HepG2 (cell line): ENCODE measurements at regions not wholly inside any gene's neighbourhood (a gene's known extent, or its start where the extent isn't known, plus 50 kb on each side); places are given as distances from the start of the nearest gene placed in this dataset.

ENCODE experiments used
- ATAC-seq: fragments of 200-7000 bp; cut with Tn5 transposase; 3 replicates; pipeline ENCODE4 v1.9.1; 2020; ENCODE audit warnings: mild to moderate bottlenecking, moderate library complexity
- BruUV-seq: library from RNA; stranded (reverse); fragments of 400-500 nt; replicated peaks from 2 replicates; lab custom pipeline; 2021; lab: Mats Ljungman, UMichigan
- CTCF ChIA-PET: fragments of 300-600 bp; formaldehyde crosslinking; extraction: SDS; loops from one replicate; lab custom pipeline; 2021; ENCODE audit warnings: low total read pairs, inconsistent platforms, low intra/inter-chr PET ratio; lab: Yijun Ruan, JAX
- POLR2A ChIA-PET: fragments of 350-600 bp; sonication (Branson Sonifier 250); formaldehyde crosslinking; loops from one replicate; lab custom pipeline; 2020; ENCODE audit warnings: antibody characterized with exemption, inconsistent platforms; lab: Yijun Ruan, JAX
- DNase-seq: peaks from one replicate; pipeline ENCODE4 v3.0.0-alpha.2; 2015; ENCODE audit warnings: low spot score
- FAIRE-seq: peaks from 3 replicates; lab custom pipeline; 2011; peaks lifted over from hg19 to GRCh38; lab: Jason Lieb, UNC
- H2AFZ ChIP-seq: one replicate; pipeline ENCODE4 v1.6.1; 2011; ENCODE audit warnings: low read length, inconsistent platforms
- H3K27ac ChIP-seq: fragments of 300-600 bp; 3 replicates; pipeline ENCODE4 v1.8.0; 2011; ENCODE audit warnings: mixed run types, mild to moderate bottlenecking, mixed read lengths, low read length, inconsistent platforms; ENCODE audit not compliant: insufficient read depth; ENCODE audit errors: extremely low read length
- H3K27me3 ChIP-seq, 2 experiments: fragments of 200-600 bp in 1 of 2; 2 replicates in 1 of 2; 3 replicates in 1 of 2; pipeline versions ENCODE4 v1.6.0 to v1.8.0; 2011; ENCODE audit warnings: low read length in 2 of 2, mild to moderate bottlenecking in 2 of 2, moderate library complexity in 2 of 2, inconsistent platforms in 1 of 2; ENCODE audit not compliant: insufficient read depth in 2 of 2, control insufficient read depth in 1 of 2
- H3K36me3 ChIP-seq, 2 experiments: fragments of 200-600 bp in 1 of 2; replicated peaks in 1 of 2; 2 replicates in 1 of 2; 3 replicates in 1 of 2; pipeline versions ENCODE4 v1.5.1 to v1.8.0; 2011; ENCODE audit warnings: low read length in 2 of 2, inconsistent platforms in 1 of 2; ENCODE audit not compliant: insufficient read depth in 2 of 2, control insufficient read depth in 1 of 2
- H3K4me1 ChIP-seq: 2 replicates; pipeline ENCODE4 v1.5.1; 2012; ENCODE audit warnings: low read length, inconsistent platforms; ENCODE audit not compliant: insufficient read depth
- H3K4me2 ChIP-seq: 2 replicates; pipeline ENCODE4 v1.6.0; 2011; ENCODE audit warnings: low read depth, low read length, inconsistent platforms
- H3K4me3 ChIP-seq, 3 experiments: fragments of 200-600 bp in 1 of 3; sonication (generic), shearing (Covaris generic) in 1 of 3; replicated peaks in 1 of 3; 2 replicates each; pipeline ENCODE4 v1.5.1; 2011 to 2016; ENCODE audit warnings: low read length in 3 of 3, inconsistent platforms in 2 of 3, low read depth in 2 of 3, mild to moderate bottlenecking in 2 of 3, control low read depth in 1 of 3, mixed read lengths in 1 of 3; ENCODE audit not compliant: insufficient read depth in 1 of 3
- H3K79me2 ChIP-seq: one replicate; pipeline ENCODE4 v1.6.1; 2011; ENCODE audit warnings: low read length, inconsistent platforms; ENCODE audit not compliant: insufficient read depth
- H3K9ac ChIP-seq: 2 replicates; pipeline ENCODE4 v1.6.0; 2011; ENCODE audit warnings: mild to moderate bottlenecking, low read depth, low read length, inconsistent platforms; ENCODE audit not compliant: insufficient read depth
- H3K9me3 ChIP-seq: 2 replicates; pipeline ENCODE4 v1.5.1; 2012; ENCODE audit warnings: mild to moderate bottlenecking, low read length
- H4K20me1 ChIP-seq: 2 replicates; pipeline ENCODE4 v1.6.0; 2011; ENCODE audit warnings: inconsistent platforms, mild to moderate bottlenecking, low read length, moderate library complexity; ENCODE audit not compliant: insufficient read depth
- CBX1 ChIP-seq: IDR thresholded peaks from one replicate; pipeline ENCODE4 v1.6.1; 2016; ENCODE audit warnings: antibody characterized with exemption, low read depth
- REL ChIP-seq: sonication (generic); formaldehyde crosslinking; conservative IDR thresholded peaks from 2 replicates; pipeline ENCODE4 v1.8.0; 2022; ENCODE audit warnings: mild to moderate bottlenecking, missing genetic modification reagents, moderate library complexity
- SRSF1 ChIP-seq: fragments of 200-400 bp; formaldehyde crosslinking; optimal IDR thresholded peaks from 2 replicates; pipeline ENCODE3; 2017; ENCODE audit warnings: mild to moderate bottlenecking, low read depth, low read length, moderate library complexity
- YEATS4 ChIP-seq: sonication (generic); formaldehyde crosslinking; IDR thresholded peaks from 2 replicates; pipeline ENCODE4 v1.4.0; 2020; ENCODE audit warnings: missing genetic modification reagents, borderline replicate concordance
- ZIK1 ChIP-seq: sonication (generic); formaldehyde crosslinking; IDR thresholded peaks from 2 replicates; pipeline ENCODE4 v1.5.0; 2020; ENCODE audit warnings: mild to moderate bottlenecking, low read depth, missing genetic modification reagents, borderline replicate concordance
- ZNF329 ChIP-seq: sonication (generic); formaldehyde crosslinking; IDR thresholded peaks from 2 replicates; pipeline ENCODE4 v1.9.0; 2021; ENCODE audit warnings: low read depth, mild to moderate bottlenecking, missing genetic modification reagents
- ZNF564 ChIP-seq: sonication (generic); formaldehyde crosslinking; IDR thresholded peaks from 2 replicates; pipeline ENCODE4 v1.8.1; 2023; ENCODE audit warnings: mild to moderate bottlenecking, missing genetic modification reagents
- ZNF660 ChIP-seq: sonication (generic); formaldehyde crosslinking; IDR thresholded peaks from 2 replicates; pipeline ENCODE4 v1.5.1; 2020; ENCODE audit warnings: mild to moderate bottlenecking, low read depth, missing genetic modification reagents, borderline replicate concordance
- WGBS: methylation state at CpG from one replicate; pipeline ENCODE4 v1.1.6; 2017; ENCODE audit warnings: low lambda C conversion rate; 5-methylcytosine and 5-hydroxymethylcytosine counted together
- in situ Hi-C: cut with HindIII; loops from 2 replicates; pipeline ENCODE4 v1.10.0; 2017; ENCODE audit warnings: low pct_unique_long_range_greater_than_20kb; ENCODE audit not compliant: extremely low pct_ligation_motif_present
- intact Hi-C: fragments of 100-400 bp; cut with micrococcal nuclease; formaldehyde crosslinking; loops from one replicate; pipeline ENCODE4 v1.10.0; 2022; ENCODE audit not compliant: unreplicated experiment
- TF ChIP-seq, protein P1 (sequence below): sonication (generic); formaldehyde crosslinking; IDR thresholded peaks from 2 replicates; pipeline ENCODE4 v1.8.0; 2022; ENCODE audit warnings: missing genetic modification reagents, low read depth, mild to moderate bottlenecking, borderline replicate concordance
- TF ChIP-seq, protein P2 (sequence below): IDR thresholded peaks from 2 replicates; pipeline ENCODE4 v1.6.1; 2016; ENCODE audit warnings: low read depth

DNA sequence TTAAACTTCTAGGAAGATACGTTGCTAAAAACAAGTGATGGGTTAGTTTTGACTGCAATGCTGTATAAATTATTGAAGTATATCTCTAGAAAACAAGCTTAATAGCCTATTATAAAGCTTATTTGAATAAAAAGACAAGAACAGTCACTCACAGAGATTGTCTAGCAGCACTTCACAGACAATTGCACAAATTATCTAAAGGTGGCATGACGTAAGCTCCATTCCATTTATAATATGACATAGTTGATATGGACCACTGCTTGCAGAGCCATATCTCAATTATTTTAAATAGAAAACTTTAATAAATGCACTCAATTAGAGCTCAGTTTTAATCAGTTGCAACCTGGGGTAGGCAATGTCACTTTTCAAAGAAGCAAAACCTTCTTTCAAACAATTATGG lies 319.9 kb upstream of the GBE1 start:
- DNase-seq (no peak), ATAC-seq (no peak), FAIRE-seq (no peak)
- intact Hi-C loops, result no loop called here
- H3K9me3 ChIP-seq, result no peaks in the 10 kb centered on the region
- H3K27me3 ChIP-seq, result no peaks in the 10 kb centered on the region
- POLR2A ChIA-PET, result no interaction called here
- CTCF ChIA-PET, result no interaction called here
- BruUV-seq, result no TSS peak
- no peak overlapping the region for H3K27ac ChIP-seq
- H3K79me2 ChIP-seq, result no peaks in the 10 kb centered on the region
- H3K4me2 ChIP-seq, result no peak overlapping the region
- H2AFZ ChIP-seq, result no peak overlapping the region
- no peak overlapping the region for H3K4me3 ChIP-seq
- no peaks in the 10 kb centered on the region for H4K20me1 ChIP-seq
- TF ChIP-seq SRSF1, result no peak
- TF ChIP-seq, all 625 proteins: peak for 0
- Histone ChIP-seq H3K9ac (no peak overlapping the region), H3K36me3 (no peaks in the 10 kb centered on the region), H3K4me1 (no peaks in the 10 kb centered on the region)
- in situ Hi-C loops, result no loop called here
- WGBS, result 62% methylated on average over 2 of the region's 2 CpGs

DNA sequence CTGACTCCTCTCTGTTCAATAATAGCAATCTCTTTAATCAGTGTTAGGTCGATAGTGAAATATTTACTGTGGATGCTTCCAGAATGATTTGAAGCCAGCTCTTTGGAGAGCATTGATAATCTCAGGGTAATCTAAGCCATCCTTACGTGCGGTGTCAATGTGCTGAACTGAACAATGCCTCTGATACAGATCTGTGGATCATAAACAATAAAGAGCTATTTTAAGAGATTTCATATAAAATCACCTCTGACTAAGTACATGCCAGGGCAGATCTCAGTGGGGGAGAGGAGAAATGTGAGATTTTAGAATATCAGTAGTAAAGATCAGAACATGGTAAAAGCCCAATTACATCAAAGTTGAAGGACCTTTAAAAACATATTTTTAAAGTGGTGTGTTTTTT lies 319.3 kb upstream of the GBE1 start:
- intact Hi-C loops, result no loop called here

DNA sequence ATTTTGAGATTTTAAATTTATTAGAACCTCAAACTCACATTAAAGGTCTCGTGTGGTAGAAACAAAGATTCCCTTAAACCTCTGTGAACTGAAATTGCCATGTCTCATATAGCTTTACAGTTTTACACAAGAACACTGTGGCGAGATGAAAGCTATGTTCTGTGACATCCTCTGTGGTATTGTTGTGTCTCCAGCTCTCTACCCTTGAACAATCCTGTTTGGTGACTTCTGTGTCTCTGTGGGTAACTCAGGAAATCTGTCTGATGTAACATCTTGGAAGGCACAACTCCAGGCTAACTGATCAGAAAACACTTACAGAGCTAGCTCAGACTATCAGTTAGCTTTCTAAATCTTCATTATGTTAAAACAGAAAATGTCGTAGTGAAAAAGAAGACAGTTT lies 318.8 kb upstream of the GBE1 start:
- H3K9ac ChIP-seq, result no peak overlapping the region
- no peak overlapping the region for H3K4me2 ChIP-seq
- no peak for DNase-seq
- 56% methylated on average over 3 of the region's 3 CpGs for WGBS
- no peak overlapping the region for H3K4me3 ChIP-seq
- CTCF ChIA-PET, result no interaction called here
- H3K9me3 ChIP-seq, result no peaks in the 10 kb centered on the region
- ATAC-seq, result no peak
- H4K20me1 ChIP-seq, result no peaks in the 10 kb centered on the region
- no peak overlapping the region for H3K27ac ChIP-seq
- H2AFZ ChIP-seq, result no peak overlapping the region
- H3K4me1 ChIP-seq, result no peaks in the 10 kb centered on the region
- BruUV-seq, result no TSS peak
- POLR2A ChIA-PET, result no interaction called here
- intact Hi-C loops, result no loop called here
- no peaks in the 10 kb centered on the region for H3K36me3 ChIP-seq
- FAIRE-seq, result no peak
- H3K27me3 ChIP-seq, result no peaks in the 10 kb centered on the region
- no peaks in the 10 kb centered on the region for H3K79me2 ChIP-seq
- TF ChIP-seq, protein P1, sequence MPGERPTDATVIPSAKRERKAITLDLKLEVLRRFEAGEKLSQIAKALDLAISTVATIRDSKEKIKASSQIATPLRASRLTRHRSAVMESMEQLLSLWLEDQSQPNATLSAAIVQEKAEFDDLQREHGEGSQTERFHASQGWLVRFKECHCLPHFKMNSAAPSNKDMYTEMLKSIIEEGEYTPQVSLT (CRISPR knock-in tag), result no peak
- no peak for TF ChIP-seq REL (CRISPR knock-in tag)
- no peak for TF ChIP-seq CBX1
- no peak for TF ChIP-seq ZNF564 (CRISPR knock-in tag)
- TF ChIP-seq ZIK1 (CRISPR knock-in tag), result no peak
- TF ChIP-seq, protein P2, sequence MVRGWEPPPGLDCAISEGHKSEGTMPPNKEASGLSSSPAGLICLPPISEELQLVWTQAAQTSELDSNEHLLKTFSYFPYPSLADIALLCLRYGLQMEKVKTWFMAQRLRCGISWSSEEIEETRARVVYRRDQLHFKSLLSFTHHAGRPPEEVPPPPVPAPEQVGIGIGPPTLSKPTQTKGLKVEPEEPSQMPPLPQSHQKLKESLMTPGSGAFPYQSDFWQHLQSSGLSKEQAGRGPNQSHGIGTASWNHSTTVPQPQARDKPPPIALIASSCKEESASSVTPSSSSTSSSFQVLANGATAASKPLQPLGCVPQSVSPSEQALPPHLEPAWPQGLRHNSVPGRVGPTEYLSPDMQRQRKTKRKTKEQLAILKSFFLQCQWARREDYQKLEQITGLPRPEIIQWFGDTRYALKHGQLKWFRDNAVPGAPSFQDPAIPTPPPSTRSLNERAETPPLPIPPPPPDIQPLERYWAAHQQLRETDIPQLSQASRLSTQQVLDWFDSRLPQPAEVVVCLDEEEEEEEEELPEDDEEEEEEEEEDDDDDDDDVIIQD (CRISPR knock-in tag), result no peak
- TF ChIP-seq, all 625 proteins: peak for 0
- in situ Hi-C loops, result no loop called here

More for the DNA sequence above, 319.3 kb upstream of the GBE1 start:
- TF ChIP-seq ZNF329 (CRISPR knock-in tag) (no peak), YEATS4 (no peak), ZNF660 (no peak)
- 54% methylated on average over 3 of the region's 3 CpGs for WGBS
- no TSS peak for BruUV-seq
- Histone ChIP-seq H3K9ac (no peak overlapping the region), H3K4me3 (no peak overlapping the region), H3K27me3 (no peaks in the 10 kb centered on the region), H3K4me2 (no peak overlapping the region), H3K36me3 (no peaks in the 10 kb centered on the region), H3K79me2 (no peaks in the 10 kb centered on the region), H3K9me3 (no peaks in the 10 kb centered on the region), H3K4me1 (no peaks in the 10 kb centered on the region), H4K20me1 (no peaks in the 10 kb centered on the region), H3K27ac (no peak overlapping the region), H2AFZ (no peak overlapping the region)
- CTCF ChIA-PET, result no interaction called here
- in situ Hi-C loops, result no loop called here
- ATAC-seq, result no peak
- no peak for DNase-seq
- POLR2A ChIA-PET, result no interaction called here
- FAIRE-seq, result no peak
